GM23338 (cell line): ENCODE measurements at regions not wholly inside any gene's neighbourhood (a gene's known extent, or its start where the extent isn't known, plus 50 kb on each side); places are given as distances from the start of the nearest gene placed in this dataset.

Experiments
- ATAC-seq: fragments of 200-7000 bp; cut with Tn5 transposase; 3 replicates; pipeline ENCODE4 v1.9.1; 2020
- DNase-seq: peaks from one replicate; pipeline ENCODE4 v3.0.0-alpha.2; 2015; ENCODE audit warnings: low spot score
- H2AFZ ChIP-seq: fragments of 200-600 bp; sonication (generic); 2 replicates; pipeline ENCODE4 v1.8.0; 2016; ENCODE audit warnings: antibody characterized with exemption, mild to moderate bottlenecking, moderate library complexity
- H3F3A ChIP-seq: fragments of 200-600 bp; sonication (generic); replicated peaks from 2 replicates; pipeline ENCODE4 v1.8.0; 2017; ENCODE audit warnings: antibody characterized with exemption, mixed run types, low read depth
- H3K27ac ChIP-seq: fragments of 200-600 bp; sonication (generic); 2 replicates; pipeline ENCODE4 v1.6.1; 2016; ENCODE audit warnings: low read depth
- H3K27me3 ChIP-seq: fragments of 200-600 bp; sonication (generic); 2 replicates; pipeline ENCODE4 v1.8.0; 2016; ENCODE audit warnings: mild to moderate bottlenecking, mixed run types, moderate library complexity; ENCODE audit not compliant: insufficient read depth
- H3K36me3 ChIP-seq: fragments of 200-600 bp; sonication (generic); 2 replicates; pipeline ENCODE4 v1.8.0; 2016; ENCODE audit warnings: mild to moderate bottlenecking; ENCODE audit not compliant: insufficient read depth
- H3K4me1 ChIP-seq: fragments of 200-600 bp; sonication (generic); 2 replicates; pipeline ENCODE4 v1.8.0; 2016; ENCODE audit warnings: mild to moderate bottlenecking, moderate library complexity; ENCODE audit not compliant: insufficient read depth
- H3K4me2 ChIP-seq: fragments of 200-600 bp; sonication (generic); 2 replicates; pipeline ENCODE4 v1.7.1; 2017; ENCODE audit warnings: mixed run types
- H3K4me3 ChIP-seq: fragments of 200-600 bp; sonication (generic); 2 replicates; pipeline ENCODE4 v1.6.1; 2016; ENCODE audit warnings: mixed run types
- H3K79me2 ChIP-seq: fragments of 200-600 bp; sonication (generic); replicated peaks from 2 replicates; pipeline ENCODE4 v1.8.0; 2017; ENCODE audit warnings: mild to moderate bottlenecking; ENCODE audit not compliant: insufficient read depth
- H3K9me2 ChIP-seq: fragments of 200-600 bp; sonication (generic); 2 replicates; pipeline ENCODE4 v1.8.0; 2017; ENCODE audit not compliant: insufficient read depth
- H4K20me1 ChIP-seq: fragments of 200-600 bp; sonication (generic); replicated peaks from 2 replicates; pipeline ENCODE4 v1.8.0; 2017; ENCODE audit warnings: mild to moderate bottlenecking; ENCODE audit not compliant: insufficient read depth
- H3K27ac Mint-ChIP-seq: 2 replicates; pipeline ENCODE4 v1.8.0; 2020; ENCODE audit warnings: inconsistent platforms, mild to moderate bottlenecking, moderate library complexity, mixed read lengths
- H3K27me3 Mint-ChIP-seq: 3 replicates; pipeline ENCODE4 v1.8.0; 2022; ENCODE audit warnings: low read depth, mild to moderate bottlenecking, moderate library complexity, mixed read lengths, inconsistent platforms; ENCODE audit not compliant: insufficient read depth, poor library complexity
- H3K36me3 Mint-ChIP-seq: 3 replicates; pipeline ENCODE4 v1.8.0; 2021; ENCODE audit warnings: low read depth, mild to moderate bottlenecking, inconsistent platforms, moderate library complexity, mixed read lengths
- H3K4me1 Mint-ChIP-seq: 3 replicates; pipeline ENCODE4 v1.8.0; 2020; ENCODE audit warnings: mild to moderate bottlenecking, inconsistent platforms, mixed read lengths
- H3K4me3 Mint-ChIP-seq: 3 replicates; pipeline ENCODE4 v1.8.0; 2021; ENCODE audit warnings: moderate library complexity, mild to moderate bottlenecking, inconsistent platforms, mixed read lengths
- H3K9me3 Mint-ChIP-seq: 3 replicates; pipeline ENCODE4 v1.8.0; 2020; ENCODE audit warnings: moderate library complexity, mild to moderate bottlenecking, inconsistent platforms, mixed read lengths
- CREB1 ChIP-seq: fragments of 250-450 bp; sonication (Bioruptor Pico); IDR thresholded peaks from 2 replicates; pipeline ENCODE4 v1.5.0; 2020; ENCODE audit warnings: low read depth, mild to moderate bottlenecking, moderate library complexity
- EZH2 ChIP-seq: fragments of 200-600 bp; sonication (generic); IDR thresholded peaks from one replicate; pipeline ENCODE4 v1.8.0; 2017; ENCODE audit warnings: antibody characterized with exemption, mild to moderate bottlenecking, low read depth; ENCODE audit not compliant: unreplicated experiment
- JUNB ChIP-seq: IDR thresholded peaks from one replicate; pipeline ENCODE4 v1.6.1; 2016; ENCODE audit warnings: antibody characterized with exemption; ENCODE audit not compliant: unreplicated experiment
- POLR2AphosphoS5 ChIP-seq: IDR thresholded peaks from 2 replicates; pipeline ENCODE4 v1.6.1; 2016; ENCODE audit warnings: antibody characterized with exemption, low read depth
- REST ChIP-seq: IDR thresholded peaks from one replicate; pipeline ENCODE4 v1.6.1; 2018; ENCODE audit warnings: antibody characterized with exemption; ENCODE audit not compliant: unreplicated experiment
- STAT1 ChIP-seq: IDR thresholded peaks from one replicate; pipeline ENCODE4 v1.6.1; 2016; ENCODE audit warnings: antibody characterized with exemption; ENCODE audit not compliant: unreplicated experiment
- ZNF114 ChIP-seq: fragments of 250-450 bp; sonication (Bioruptor Pico); IDR thresholded peaks from 2 replicates; pipeline ENCODE4 v1.5.0; 2020; ENCODE audit warnings: mild to moderate bottlenecking, moderate library complexity
- ZNF331 ChIP-seq: fragments of 250-450 bp; sonication (Bioruptor Pico); IDR thresholded peaks from 2 replicates; pipeline ENCODE4 v1.5.0; 2020; ENCODE audit warnings: low read depth, mild to moderate bottlenecking, moderate library complexity
- ZNF462 ChIP-seq: fragments of 250-450 bp; sonication (Bioruptor Pico); IDR thresholded peaks from 2 replicates; pipeline ENCODE4 v1.5.0; 2020; ENCODE audit warnings: mild to moderate bottlenecking, moderate library complexity
- TF ChIP-seq, protein P1 (sequence below), 2 experiments: fragments of 200-600 bp in 1 of 2; sonication (generic) in 1 of 2; conservative IDR thresholded peaks; 2 replicates each; pipeline versions ENCODE4 v1.5.1 to v1.6.1; 2016 to 2017; ENCODE audit warnings: antibody characterized with exemption in 2 of 2, low read depth in 2 of 2, mild to moderate bottlenecking in 2 of 2, moderate library complexity in 1 of 2

DNA sequence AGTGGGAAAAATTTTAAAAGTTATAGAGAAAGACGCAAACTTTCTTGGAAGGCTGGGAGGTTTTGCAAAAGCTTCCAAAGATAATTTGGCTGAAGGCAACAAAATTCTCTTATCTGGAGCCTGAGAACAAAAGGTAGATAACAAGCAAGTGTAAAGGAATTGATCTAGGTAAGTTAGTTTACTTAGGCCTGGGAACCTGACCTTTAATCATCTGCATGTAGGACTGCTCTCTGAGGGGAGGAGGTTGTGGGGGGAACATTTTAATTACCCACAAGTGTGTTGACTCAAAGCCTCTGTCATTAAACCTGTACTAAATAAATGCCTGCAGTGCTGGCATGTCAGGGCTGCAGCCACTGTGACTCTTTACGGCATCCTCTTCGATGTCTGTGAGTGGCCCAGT is 532.3 kb upstream of the SLITRK5 start (continued):
- no peak for TF ChIP-seq POLR2AphosphoS5
- TF ChIP-seq EZH2 = no peak

DNA sequence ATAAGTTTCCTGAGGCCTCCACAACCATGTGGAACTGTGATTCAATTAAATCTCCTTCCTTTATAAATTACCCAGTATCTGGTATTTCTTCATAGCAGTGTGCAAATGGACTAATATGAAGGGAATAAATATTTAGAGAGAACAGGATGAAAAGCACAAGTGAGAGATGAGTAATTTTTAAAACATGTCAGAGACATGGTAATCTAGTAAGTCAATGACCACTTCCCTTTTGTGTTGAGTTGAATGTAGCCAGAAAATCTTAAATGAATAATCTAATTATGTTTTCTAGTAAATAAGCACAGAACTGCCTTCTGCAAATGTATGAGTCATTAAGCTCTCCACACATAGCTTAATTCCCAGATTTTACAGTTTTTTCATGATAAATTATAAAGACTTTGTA is 524.1 kb upstream of the SLITRK5 start:
- Histone ChIP-seq H3K9me2 (0 out of 2 replicates have a peak, but pooled peaks cover 4% of the 10 kb centered on the region), H3F3A (no peaks in the 10 kb centered on the region), H3K4me1 (no peaks in the 10 kb centered on the region), H3K27me3 (no peaks in the 10 kb centered on the region), H3K4me3 (no peak overlapping the region), H3K36me3 (no peaks in the 10 kb centered on the region), H3K27ac (no peak overlapping the region), H2AFZ (no peak overlapping the region), H4K20me1 (no peaks in the 10 kb centered on the region), H3K79me2 (no peaks in the 10 kb centered on the region), H3K4me2 (no peak overlapping the region)
- H3K36me3 Mint-ChIP-seq = no peaks in the 10 kb centered on the region
- ATAC-seq = no peak
- H3K4me1 Mint-ChIP-seq = no peaks in the 10 kb centered on the region
- no peak overlapping the region for H3K4me3 Mint-ChIP-seq
- no peak for TF ChIP-seq EZH2
- no peak for TF ChIP-seq ZNF114
- no peak for TF ChIP-seq ZNF331
- no peak for TF ChIP-seq ZNF462 (CRISPR knock-in tag)
- TF ChIP-seq, protein P1, sequence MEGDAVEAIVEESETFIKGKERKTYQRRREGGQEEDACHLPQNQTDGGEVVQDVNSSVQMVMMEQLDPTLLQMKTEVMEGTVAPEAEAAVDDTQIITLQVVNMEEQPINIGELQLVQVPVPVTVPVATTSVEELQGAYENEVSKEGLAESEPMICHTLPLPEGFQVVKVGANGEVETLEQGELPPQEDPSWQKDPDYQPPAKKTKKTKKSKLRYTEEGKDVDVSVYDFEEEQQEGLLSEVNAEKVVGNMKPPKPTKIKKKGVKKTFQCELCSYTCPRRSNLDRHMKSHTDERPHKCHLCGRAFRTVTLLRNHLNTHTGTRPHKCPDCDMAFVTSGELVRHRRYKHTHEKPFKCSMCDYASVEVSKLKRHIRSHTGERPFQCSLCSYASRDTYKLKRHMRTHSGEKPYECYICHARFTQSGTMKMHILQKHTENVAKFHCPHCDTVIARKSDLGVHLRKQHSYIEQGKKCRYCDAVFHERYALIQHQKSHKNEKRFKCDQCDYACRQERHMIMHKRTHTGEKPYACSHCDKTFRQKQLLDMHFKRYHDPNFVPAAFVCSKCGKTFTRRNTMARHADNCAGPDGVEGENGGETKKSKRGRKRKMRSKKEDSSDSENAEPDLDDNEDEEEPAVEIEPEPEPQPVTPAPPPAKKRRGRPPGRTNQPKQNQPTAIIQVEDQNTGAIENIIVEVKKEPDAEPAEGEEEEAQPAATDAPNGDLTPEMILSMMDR (conservative IDR thresholded peaks at IDR 0.05; ENCODE audit: low read depth in 2 of 2) = no peak
- TF ChIP-seq REST = no peak
- no peak for TF ChIP-seq CREB1 (CRISPR knock-in tag)
- no peak for TF ChIP-seq JUNB
- no peak for TF ChIP-seq POLR2AphosphoS5
- no peak for TF ChIP-seq STAT1
- peaks cover 5% of the 10 kb centered on the region; the same call in 2 of the 3 replicates for H3K9me3 Mint-ChIP-seq
- peaks cover 2% of the 10 kb centered on the region for H3K27me3 Mint-ChIP-seq
- no peak overlapping the region for H3K27ac Mint-ChIP-seq
- DNase-seq = no peak
